Lower lobe of right lung (tissue), 2 donors: ENCODE measurements at regions not wholly inside any gene's neighbourhood (a gene's known extent, or its start where the extent isn't known, plus 50 kb on each side); places are given as distances from the start of the nearest gene placed in this dataset.

Experiments
- ATAC-seq, 2 donors: fragments of 200-7000 bp; cut with Tn5 transposase; one replicate each; pipeline ENCODE4 v1.9.1; 2020 to 2022; ENCODE audit warnings: mild to moderate bottlenecking in 2 of 2, moderate library complexity in 2 of 2
- DNase-seq: peaks from one replicate; pipeline ENCODE4 v3.0.0-alpha.2; 2020
- H3K27ac ChIP-seq: fragments of 200-600 bp; one replicate; pipeline ENCODE4 v1.8.0; 2022
- H3K27me3 ChIP-seq: fragments of 200-600 bp; one replicate; pipeline ENCODE4 v1.8.0; 2022; ENCODE audit warnings: low read depth
- H3K36me3 ChIP-seq: fragments of 200-600 bp; one replicate; pipeline ENCODE4 v1.8.0; 2022; ENCODE audit warnings: mild to moderate bottlenecking
- H3K4me1 ChIP-seq: fragments of 200-600 bp; one replicate; pipeline ENCODE4 v1.8.0; 2022
- H3K4me3 ChIP-seq: fragments of 200-600 bp; one replicate; pipeline ENCODE4 v1.8.0; 2022; ENCODE audit warnings: mild to moderate bottlenecking
- H3K9me3 ChIP-seq: fragments of 200-600 bp; one replicate; pipeline ENCODE4 v1.8.0; 2022
- intact Hi-C: fragments of 100-400 bp; cut with DNase I; formaldehyde crosslinking; loops from one replicate; pipeline ENCODE4 v1.11.0; 2022
- TF ChIP-seq, protein P1 (sequence below): fragments of 200-600 bp; IDR thresholded peaks from one replicate; pipeline ENCODE4 v1.8.0; 2022; ENCODE audit warnings: antibody characterized with exemption, mild to moderate bottlenecking
- donor health status: DM: no; HTN: yes; CAD: no; lungs with severe emphysema.

DNA sequence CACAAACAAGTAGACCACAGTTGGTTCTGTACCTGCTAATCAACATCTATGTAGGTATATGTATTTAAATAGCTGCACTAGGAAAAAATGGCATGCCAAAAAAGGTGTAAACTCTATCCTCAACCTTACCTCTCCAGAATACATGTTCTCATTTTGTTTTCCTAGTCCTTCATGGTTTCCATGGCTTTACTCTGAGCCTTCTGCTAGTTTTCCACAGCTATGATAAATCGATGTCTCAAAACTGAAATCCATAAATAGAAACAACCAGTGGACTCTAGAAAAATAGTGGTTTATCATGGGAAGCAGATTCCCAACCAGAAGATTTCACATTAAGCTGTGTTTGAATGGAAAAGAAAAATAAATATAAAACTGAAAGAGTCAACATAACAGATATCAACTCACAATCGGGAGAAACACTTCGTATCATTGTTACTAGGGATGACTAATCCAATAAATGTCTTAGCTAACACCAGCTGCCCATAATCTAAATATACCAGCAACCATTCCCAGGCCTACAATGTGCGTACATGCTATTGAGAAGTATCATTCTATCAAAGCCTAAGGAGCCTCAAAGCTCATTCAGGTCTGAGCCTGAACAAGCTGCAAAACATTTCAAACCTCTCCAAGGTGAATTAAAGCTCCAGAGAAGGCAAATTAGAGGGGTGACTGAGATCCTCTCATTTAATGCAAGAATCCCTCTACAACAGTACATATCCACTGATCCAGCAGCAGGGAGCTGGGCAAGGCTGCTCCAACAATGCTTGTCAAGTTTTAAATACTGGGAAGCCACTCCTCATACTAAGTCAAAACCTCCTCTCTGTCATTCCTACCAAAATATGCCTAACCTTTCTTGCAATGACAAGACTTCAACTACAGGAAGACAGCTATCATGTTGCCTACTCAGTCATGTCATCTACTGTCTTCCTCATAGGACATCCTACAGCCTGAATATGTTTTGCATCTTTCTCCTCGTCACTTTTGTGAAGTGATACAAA, 90.2 kb downstream of the KCTD12 start:
- intact Hi-C loops = no loop called here
- H3K27ac ChIP-seq = no peak overlapping the region
- no peaks in the 10 kb centered on the region for H3K36me3 ChIP-seq
- H3K4me3 ChIP-seq = no peak overlapping the region
- no peak for DNase-seq
- TF ChIP-seq, protein P1, sequence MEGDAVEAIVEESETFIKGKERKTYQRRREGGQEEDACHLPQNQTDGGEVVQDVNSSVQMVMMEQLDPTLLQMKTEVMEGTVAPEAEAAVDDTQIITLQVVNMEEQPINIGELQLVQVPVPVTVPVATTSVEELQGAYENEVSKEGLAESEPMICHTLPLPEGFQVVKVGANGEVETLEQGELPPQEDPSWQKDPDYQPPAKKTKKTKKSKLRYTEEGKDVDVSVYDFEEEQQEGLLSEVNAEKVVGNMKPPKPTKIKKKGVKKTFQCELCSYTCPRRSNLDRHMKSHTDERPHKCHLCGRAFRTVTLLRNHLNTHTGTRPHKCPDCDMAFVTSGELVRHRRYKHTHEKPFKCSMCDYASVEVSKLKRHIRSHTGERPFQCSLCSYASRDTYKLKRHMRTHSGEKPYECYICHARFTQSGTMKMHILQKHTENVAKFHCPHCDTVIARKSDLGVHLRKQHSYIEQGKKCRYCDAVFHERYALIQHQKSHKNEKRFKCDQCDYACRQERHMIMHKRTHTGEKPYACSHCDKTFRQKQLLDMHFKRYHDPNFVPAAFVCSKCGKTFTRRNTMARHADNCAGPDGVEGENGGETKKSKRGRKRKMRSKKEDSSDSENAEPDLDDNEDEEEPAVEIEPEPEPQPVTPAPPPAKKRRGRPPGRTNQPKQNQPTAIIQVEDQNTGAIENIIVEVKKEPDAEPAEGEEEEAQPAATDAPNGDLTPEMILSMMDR = no peak
- peaks cover 24% of the 10 kb centered on the region for H3K4me1 ChIP-seq
- H3K27me3 ChIP-seq = no peaks in the 10 kb centered on the region
- ATAC-seq = no peak
- no peaks in the 10 kb centered on the region for H3K9me3 ChIP-seq

DNA sequence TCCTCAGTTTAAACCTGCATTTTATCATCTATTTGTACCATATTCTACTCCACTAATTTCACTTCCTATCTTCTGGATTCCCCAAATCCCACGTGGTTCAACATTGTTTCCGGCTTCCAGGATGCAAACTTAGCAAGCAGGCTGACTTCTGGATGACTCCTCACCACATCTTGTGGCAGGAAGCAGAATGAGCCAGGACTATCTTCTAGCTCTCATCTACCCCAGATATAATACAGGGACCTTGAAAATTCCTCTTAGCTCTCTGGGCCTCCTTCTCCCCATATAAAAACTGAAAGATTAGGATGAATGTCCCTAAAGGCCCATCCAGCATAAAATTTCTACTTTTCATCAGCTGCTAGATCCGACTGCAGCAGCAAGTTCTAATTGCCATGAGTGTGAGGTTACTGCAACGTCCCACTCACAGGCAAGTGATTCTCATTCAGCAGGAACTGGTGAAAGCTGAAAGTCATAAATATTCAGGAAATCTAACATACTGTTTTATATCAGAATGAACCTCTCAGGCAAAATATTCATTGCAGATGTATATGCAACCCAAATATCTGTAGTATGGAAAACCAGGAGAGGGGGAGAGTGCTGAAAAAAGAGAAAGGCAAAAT, 93.4 kb downstream of the KCTD12 start:
- TF ChIP-seq, protein P1 = no peak
- Histone ChIP-seq H3K36me3 (no peaks in the 10 kb centered on the region), H3K4me1 (peaks cover 24% of the 10 kb centered on the region), H3K4me3 (no peak overlapping the region), H3K27me3 (no peaks in the 10 kb centered on the region), H3K9me3 (no peaks in the 10 kb centered on the region), H3K27ac (no peak overlapping the region)
- ATAC-seq = peak in 1 of 2 donors; percentile 56
- intact Hi-C loops = no loop called here
- DNase-seq = no peak

DNA sequence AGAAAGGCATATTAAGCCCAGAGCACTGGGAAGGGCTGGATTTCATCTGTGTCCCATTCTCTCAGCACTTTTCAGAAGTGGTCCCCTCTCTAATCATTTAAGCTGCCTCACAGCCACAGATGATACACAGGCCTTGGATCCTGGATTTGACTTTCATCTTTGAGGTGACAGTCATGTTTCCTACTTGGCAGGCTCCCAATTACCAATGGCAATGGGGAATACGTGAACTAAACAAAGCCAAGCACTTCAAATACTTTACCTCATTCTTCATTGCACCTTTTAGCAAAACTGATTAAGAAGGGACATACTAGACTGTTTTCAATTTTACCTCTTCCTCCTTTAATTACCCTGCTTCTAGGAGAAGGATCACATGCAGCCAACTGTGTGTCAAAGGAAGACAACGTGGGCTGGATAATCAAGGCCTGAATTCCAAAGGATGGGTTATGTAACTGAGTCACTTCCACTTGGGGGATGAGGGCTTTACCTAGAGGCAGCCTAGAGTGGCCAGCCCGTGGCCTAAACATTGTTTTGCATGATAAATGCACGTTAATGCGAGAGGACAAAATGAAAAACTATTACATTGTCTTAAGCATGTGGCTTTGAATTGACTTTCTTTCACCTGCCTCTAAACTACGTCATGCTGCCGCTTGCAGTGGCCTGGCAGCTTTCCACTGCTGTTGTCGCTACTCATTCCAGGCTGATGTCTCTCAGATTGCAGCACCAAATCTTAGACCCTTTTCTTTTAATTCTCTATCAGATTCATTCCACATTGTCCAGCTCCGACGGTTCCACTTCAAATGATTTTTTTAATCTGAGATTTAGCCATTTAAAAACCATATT, 95.0 kb downstream of the KCTD12 start:
- H3K4me1 ChIP-seq = peaks cover 24% of the 10 kb centered on the region
- intact Hi-C loops = no loop called here

DNA sequence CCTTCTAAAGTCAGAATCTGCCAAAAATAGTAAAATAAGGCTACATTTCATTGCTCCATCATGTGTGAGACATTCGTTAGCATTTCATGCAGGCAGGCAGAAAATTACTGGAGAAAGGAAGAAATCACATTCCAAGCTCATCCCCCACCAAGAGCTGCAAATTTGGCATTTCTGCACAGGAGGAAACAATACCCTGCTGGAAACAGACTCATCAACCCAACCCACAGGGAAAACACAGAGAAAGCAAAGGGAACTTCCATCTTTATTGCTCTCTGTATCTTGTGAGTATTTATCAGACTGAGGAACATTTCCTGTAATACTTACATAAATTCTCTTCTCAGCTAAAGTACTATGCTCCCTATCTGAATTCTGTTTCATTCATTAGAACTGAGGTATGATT, 95.7 kb downstream of the KCTD12 start:
- ATAC-seq = no peak

More for the DNA sequence above, 95.0 kb downstream of the KCTD12 start:
- H3K27me3 ChIP-seq = no peaks in the 10 kb centered on the region
- H3K9me3 ChIP-seq = no peaks in the 10 kb centered on the region
- H3K36me3 ChIP-seq = no peaks in the 10 kb centered on the region
- TF ChIP-seq, protein P1 = no peak
- ATAC-seq (no peak), DNase-seq (no peak)
- no peak overlapping the region for H3K27ac ChIP-seq
- no peak overlapping the region for H3K4me3 ChIP-seq

DNA sequence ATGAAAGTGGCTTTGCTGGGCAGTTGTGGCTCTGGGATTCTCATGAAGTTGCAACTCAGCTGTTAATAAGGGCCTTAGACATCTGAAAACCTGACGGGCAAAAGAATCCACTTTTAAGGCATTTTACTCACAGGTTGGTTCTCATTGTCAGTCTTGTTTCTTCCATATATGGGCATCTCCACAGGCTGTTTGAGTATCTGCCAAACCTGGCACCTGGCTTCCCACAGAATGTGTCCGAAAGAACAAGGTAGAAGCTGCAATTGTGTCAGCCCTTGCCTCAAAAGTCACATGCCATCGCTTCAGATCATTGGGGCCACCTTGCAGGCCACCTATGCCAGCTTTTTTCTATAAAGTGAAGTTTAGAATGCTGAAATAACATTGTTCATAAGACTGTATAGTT, 102.4 kb downstream of the KCTD12 start:
- H3K27ac ChIP-seq = no peak overlapping the region
- no peak overlapping the region for H3K4me3 ChIP-seq
- H3K27me3 ChIP-seq = no peaks in the 10 kb centered on the region
- intact Hi-C loops = no loop called here
- H3K36me3 ChIP-seq = no peaks in the 10 kb centered on the region
- DNase-seq (no peak), ATAC-seq (no peak)
- no peaks in the 10 kb centered on the region for H3K4me1 ChIP-seq
- TF ChIP-seq, protein P1 = no peak
- no peaks in the 10 kb centered on the region for H3K9me3 ChIP-seq

More for the DNA sequence above, 95.7 kb downstream of the KCTD12 start:
- Histone ChIP-seq H3K9me3 (no peaks in the 10 kb centered on the region), H3K27me3 (no peaks in the 10 kb centered on the region), H3K4me3 (no peak overlapping the region), H3K4me1 (peaks cover 24% of the 10 kb centered on the region), H3K36me3 (no peaks in the 10 kb centered on the region), H3K27ac (no peak overlapping the region)
- TF ChIP-seq, protein P1 = no peak
- intact Hi-C loops = no loop called here
- no peak for DNase-seq
